Embryonic facial prominence (tissue), 1 donor: ENCODE measurements at regions not wholly inside any gene's neighbourhood (a gene's known extent, or its start where the extent isn't known, plus 50 kb on each side); places are given as distances from the start of the nearest gene placed in this dataset.

Experiments used
- DNase-seq: peaks from one replicate; pipeline ENCODE4 v3.0.0-alpha.2; 2016; ENCODE audit errors: extremely low spot score

- DNase-seq = no peak
These were observed 78.1 kb downstream of the ASB9 start for GRCh38 chrX:15191830-15192229.

DNA sequence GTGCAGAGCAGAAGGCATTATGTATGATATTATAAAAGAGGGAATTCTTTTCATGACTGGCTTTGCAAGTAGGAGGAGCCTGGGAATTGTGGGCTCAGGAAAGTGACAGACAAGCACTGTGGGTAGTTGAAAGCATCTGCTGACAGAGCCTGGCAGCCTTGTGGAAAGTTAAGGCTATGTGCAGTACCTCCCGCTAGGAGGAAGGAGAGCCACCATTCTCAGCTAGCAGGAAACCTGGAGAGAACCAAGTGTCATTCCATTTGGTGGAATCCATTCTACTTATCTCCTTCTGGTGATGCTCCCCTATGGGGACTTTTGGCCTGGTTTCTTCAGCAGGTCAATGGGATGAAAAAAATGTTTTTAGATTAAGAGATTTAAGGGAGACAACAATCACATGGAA lies 81.8 kb downstream of the ASB9 start:
- DNase-seq = no peak

GRCh38 chrX:15177316-15177715 lies 92.6 kb downstream of the ASB9 start:
- no peak for DNase-seq

DNA sequence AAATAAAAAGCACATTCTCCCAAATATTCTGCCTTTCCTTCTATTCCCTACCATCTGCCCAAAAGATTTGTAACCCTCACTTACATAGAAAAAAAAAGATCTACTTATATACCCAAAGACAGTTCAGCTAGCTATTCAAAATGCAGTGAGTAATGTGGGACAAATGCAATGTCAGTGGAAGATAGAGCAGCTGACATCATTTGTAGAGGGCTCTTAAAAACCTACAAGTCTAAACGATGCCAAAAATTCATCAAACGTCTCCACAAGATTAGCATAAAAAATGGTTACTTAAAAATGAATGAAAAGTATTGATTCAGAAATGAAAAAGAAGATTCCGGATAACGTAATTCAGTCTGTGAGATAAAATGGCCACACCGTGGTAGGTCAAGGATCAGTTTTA lies 96.5 kb downstream of the ASB9 start:
- DNase-seq = no peak

- no peak for DNase-seq
These were observed 99.0 kb downstream of the ASB9 start for GRCh38 chrX:15170927-15171326.

DNA sequence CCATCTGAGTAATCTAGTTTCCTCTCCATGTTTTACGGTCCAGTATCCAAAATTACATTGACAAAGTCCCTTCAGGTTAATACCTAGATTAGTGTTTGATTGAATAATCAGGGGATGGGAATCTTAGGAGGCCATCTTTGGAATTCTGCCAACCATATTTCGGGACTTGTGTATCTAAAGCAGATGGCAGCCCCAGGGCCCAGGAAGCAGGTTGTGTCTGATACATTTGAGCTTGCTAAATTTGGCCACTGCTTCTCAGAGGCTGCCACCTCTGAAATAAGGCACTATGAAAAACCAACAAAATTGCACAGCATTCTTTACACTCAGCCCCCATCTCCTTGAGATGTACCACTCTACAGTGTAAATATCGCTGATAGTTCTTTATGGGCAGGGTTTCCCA lies 102.1 kb downstream of the ASB9 start:
- no peak for DNase-seq

GRCh38 chrX:15165832-15166231 lies 104.1 kb downstream of the ASB9 start:
- no peak for DNase-seq

DNA sequence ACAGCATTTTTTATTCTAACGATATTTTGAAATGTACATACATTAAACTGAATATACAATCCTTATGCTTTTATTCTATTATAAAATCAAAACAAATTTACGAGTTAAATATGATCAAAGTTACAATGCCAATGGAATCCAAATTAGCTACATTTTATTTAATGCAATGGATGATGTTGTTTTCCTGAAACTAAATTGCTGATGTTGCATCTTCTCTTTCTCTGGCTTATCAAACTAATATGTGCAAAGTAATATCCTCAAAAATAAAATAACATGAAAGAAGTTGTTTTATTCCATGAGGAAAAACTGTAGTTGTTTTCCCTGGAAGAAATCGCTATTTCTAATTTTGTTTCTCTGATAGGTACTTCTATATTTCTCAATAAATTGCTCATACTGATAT lies 106.8 kb downstream of the ASB9 start:
- DNase-seq = no peak

GRCh38 chrX:15160558-15161095 lies 109.3 kb downstream of the ASB9 start:
- DNase-seq = no peak

GRCh38 chrX:15158736-15159406 lies 111.0 kb downstream of the ASB9 start:
- no peak for DNase-seq

DNA sequence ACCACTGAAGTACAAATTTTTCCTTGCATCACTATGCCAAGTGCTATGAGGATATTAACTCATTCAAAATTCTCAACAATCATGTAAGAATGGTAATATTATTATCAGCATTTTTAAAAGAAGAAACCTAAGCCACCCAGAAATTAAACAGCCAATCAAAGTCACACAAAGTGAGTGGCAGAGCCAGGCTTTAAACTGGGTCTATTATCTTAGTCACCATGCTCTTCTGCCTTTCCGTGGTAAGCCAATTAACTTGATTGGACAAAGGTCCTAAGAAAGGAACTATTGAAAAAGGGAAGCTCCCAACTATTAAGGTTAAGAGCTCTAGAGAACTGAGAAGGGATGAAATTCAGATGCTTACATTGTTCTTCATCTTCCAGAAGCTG lies 111.5 kb downstream of the ASB9 start:
- no peak for DNase-seq

DNA sequence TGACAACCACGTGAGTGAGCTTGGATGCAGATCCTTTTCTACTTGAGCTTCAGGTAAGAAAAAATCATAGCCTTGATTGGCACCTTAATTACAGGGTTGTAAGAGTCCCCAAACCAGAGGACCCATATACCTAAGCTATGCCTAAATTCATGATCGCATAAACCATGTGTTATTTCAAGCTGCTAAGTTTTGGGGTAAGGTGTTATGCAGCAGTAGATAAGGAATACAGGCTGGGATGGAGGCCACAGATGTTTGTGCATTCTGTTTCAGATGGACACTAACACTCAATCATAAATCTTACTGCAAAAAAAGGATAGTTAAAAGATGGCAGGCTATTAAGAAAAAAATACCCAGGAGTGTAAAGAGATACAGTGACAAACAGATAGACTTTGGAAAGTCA lies 112.3 kb downstream of the ASB9 start:
- no peak for DNase-seq

DNA sequence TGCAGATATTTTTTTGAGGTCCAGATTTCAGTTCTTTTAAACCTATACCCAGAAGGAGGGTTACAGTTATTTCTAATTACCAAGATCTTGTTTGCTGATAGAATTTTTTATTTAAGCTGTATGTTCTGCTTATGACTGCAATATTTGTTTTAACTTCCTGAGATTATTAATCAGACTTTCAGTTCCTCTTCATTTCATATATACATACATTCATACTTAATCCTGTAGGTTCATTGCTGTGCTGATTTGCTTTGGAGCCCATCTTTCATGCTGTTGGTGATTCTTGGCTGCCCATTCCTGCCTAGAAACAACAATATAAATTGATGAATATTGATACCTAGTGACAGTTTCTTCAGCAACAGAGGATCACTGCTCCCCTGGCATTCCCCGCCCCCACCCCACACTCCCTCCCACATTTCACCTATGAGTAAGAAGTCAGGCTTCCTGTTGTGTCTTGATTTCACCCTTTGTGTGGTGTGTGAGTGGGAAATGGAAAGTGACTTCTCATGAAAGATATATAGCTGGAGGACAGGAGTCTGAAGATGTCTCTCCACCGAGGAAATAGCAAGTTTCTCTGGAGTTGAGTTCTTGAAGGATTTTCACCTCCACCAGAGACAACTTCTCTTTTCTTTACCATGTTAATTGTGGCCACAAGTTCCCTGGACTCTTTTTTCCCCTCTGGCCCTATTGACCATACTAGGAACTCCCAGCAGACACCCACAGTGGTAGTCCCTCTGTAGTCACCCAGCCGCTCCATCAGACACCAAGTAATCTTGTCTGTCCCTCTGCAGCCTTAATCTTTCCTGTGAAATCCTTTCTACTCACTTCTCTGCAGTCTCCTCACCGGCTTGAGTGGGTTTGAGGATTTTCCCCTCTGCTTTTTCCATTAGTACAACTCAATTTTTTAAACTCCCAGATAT lies 118.4 kb downstream of the ASB9 start:
- no peak for DNase-seq

GRCh38 chrX:15150586-15150985 lies 119.3 kb downstream of the ASB9 start:
- DNase-seq = no peak

DNA sequence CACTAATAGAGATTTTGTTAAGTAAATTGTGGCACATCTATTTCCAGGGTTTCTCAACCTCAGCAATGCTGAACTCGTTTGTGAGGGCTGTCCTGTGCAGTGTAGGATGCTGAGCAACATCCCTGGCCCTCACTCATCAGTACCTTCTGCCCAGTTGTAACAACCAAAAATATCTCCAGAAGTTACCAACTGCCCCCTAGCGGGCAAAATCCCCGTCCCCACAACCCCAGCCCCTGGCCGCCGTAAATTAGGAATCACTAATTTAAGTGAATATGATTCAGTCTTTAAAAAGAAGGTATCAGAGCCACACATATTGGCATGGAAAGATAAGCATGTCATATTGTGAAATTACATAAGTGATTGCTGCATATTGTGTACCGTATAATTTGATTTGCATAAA lies 123.4 kb downstream of the ASB9 start:
- DNase-seq = no peak

- no peak for DNase-seq
These were observed 126.1 kb downstream of the ASB9 start for GRCh38 chrX:15143825-15144121.

DNA sequence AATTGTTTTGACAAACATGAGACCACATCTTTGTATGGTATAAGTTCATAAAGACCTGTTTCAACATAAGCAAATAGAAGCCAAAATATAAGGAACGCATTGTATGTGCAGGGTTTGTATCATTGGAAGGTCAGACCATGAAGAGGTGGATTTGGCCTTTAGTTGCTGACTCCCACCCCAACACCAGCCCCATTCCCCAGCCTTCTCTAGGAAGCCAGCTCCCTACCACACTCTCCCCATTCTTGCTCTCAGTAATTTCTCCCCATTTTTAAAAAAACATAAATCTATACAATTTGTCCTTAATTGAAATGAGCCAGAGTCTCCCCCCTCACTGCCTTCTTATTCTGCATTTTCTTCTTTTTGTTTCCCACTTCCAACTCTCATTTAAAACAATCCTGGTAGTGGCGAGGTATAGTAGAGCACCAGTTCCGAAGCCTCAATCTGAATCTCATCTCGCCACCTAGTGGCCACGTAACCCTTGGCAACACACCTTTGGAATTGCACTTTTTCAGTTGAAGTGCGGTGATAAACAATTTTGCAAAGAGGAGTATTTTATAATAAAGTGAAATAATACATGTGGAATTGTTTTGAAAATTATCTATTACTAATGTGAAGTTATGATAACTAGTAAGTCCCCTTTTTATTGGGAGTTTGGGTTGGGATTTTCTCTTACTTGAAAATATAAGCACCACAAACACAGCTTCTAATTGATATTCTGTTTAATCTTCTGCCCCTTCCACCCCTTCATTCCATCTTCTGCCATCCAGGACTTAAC lies 126.6 kb downstream of the ASB9 start:
- DNase-seq = peak; percentile 6

DNA sequence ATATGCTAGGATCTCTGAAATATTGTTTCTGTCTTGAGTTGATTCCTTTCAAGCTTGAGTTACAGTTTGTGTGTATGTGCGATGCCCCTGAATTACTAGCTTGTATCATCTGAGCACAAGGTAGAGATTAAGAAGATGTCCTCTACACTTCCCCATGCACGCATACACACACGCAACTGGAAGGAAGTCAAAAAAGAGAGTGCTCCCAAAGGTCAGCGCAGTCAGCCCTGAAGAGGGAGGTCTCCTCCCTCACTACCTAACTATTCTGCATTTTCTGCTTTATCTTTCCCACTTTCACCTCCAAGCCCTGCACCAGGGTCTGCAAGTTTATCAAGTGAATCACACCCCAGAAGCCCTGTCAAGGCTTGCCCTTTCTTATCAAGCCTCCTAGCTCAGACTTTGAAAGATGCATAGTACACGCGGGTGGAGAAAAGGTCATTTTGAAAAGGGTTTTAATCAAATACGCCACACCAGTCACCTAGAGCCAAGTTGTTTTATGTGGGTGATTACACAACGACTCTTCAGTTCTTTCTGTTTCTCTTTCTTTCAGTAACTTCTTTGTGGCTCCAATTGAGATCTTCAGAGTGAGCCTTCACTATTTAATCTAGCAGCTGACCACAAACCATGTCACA lies 127.7 kb downstream of the ASB9 start:
- no peak for DNase-seq

DNA sequence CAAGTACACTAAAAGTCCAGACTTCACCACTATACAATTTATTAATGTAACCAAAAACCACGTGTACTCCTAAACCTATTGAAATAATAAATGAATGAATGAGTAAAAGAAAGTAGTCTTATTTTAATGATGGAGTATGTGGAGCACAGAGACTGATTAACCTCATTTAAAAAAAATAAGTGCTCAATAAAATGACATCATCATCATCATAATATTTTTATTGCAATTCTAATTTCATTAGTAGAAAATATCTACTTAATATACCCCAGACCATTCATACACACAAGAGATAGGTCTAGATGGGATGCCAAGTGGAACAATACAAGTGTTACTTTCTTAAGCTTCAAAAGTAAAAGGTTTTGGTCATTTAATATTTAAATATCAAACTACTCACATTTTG lies 133.1 kb downstream of the ASB9 start:
- no peak for DNase-seq

DNA sequence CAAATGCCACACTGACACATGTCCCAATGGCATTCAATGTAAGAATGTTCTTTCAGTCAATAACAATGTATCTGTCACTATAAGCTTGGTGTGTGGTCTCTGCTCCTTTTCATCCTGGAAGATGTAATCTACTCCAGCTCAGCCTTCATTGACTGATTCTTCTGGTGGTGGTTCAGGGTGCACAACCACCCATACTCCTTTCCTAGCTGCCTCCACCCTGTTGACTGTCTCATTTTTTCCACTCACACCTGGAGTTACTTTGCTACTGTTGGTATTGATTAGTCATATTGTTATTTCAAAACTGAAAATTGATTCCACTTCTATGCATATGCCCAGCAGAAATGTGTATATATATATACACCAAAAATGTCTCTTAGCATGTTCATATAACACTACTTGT lies 140.5 kb downstream of the ASB9 start:
- DNase-seq = no peak

DNA sequence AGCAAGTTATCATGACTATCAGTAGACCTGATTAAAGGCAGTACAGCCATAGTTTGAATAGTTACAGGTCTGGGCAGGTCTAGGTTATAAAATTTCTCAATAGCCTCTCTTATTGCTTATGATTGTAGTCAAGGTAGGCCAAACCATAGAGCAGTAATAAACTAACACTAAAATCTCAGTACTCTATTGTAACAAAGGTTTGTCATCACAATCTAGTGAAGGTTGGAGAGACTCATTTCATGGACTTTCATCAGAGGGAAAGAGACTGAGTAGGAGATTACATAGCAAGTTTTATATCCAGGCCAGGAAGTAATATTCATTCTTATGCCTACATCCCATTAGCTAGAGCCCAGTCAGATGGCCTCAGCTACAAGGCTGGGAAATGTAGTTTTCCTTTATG lies 141.0 kb downstream of the ASB9 start:
- DNase-seq = no peak

DNA sequence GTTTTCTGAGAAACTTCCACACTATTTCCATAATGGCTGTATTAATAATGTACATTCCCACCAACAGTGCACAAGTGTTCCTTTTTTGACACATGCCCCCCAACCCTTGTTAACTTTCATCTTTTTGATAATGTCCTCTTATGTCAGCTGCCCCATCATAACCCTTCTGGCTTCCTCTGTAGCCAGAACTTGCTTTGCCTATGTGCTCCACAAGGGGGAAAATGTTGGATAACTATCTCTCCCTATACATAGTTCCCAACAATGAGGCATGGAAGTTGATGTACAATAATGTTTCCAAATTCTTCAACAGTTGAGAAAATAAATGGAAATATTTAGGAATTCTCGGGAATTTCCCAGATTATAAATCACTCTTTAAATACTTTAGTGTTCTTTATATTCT lies 142.9 kb downstream of the ASB9 start:
- no peak for DNase-seq
